ENCODE measurements at regions not wholly inside any gene's neighbourhood (a gene's known extent, or its start where the extent isn't known, plus 50 kb on each side); places are given as distances from the start of the nearest gene placed in this dataset.

- no peaks in the 10 kb centered on the region for H3K9me3 Mint-ChIP-seq
- no peaks in the 10 kb centered on the region for H3K36me3 Mint-ChIP-seq (ENCODE audit: low read depth)
- no peak for DNase-seq
- H3K4me3 Mint-ChIP-seq = no peak overlapping the region
- ChIA-PET POLR2A (no interaction called here), CTCF (no interaction called here)
- no peak for TF ChIP-seq CTCF (IDR thresholded peaks at IDR 0.05)
- H3K27ac Mint-ChIP-seq = no peak overlapping the region
- ATAC-seq = no peak
- intact Hi-C loops (cut with micrococcal nuclease) = no loop called here
- H3K27me3 Mint-ChIP-seq = peaks cover 2% of the 10 kb centered on the region
- H3K4me1 Mint-ChIP-seq (ENCODE audit: low read depth) = no peaks in the 10 kb centered on the region
Measured at GRCh38 chr9:663541-663940, 178.0 kb upstream of the DMRT1 start.

- Mint-ChIP-seq H3K36me3 (ENCODE audit: low read depth) (no peaks in the 10 kb centered on the region), H3K4me3 (no peak overlapping the region), H3K27ac (no peak overlapping the region), H3K4me1 (ENCODE audit: low read depth) (no peaks in the 10 kb centered on the region), H3K27me3 (peaks cover 2% of the 10 kb centered on the region), H3K9me3 (peaks cover 10% of the 10 kb centered on the region)
- no peak for DNase-seq
- TF ChIP-seq CTCF (IDR thresholded peaks at IDR 0.05) = no peak
- intact Hi-C loops (cut with micrococcal nuclease) = no loop called here
- ChIA-PET CTCF (no interaction called here), POLR2A (no interaction called here)
- no peak for ATAC-seq
Measured at GRCh38 chr9:665296-665695, 176.2 kb upstream of the DMRT1 start.

- no peak for TF ChIP-seq CTCF (IDR thresholded peaks at IDR 0.05)
- ChIA-PET CTCF (interaction anchor here (1.3 kb wide), 1 partner anchor 23 kb away, joined by 3 read pairs; no protein-coding TSS in a partner anchor), POLR2A (no interaction called here)
- H3K27me3 Mint-ChIP-seq = peaks cover 5% of the 10 kb centered on the region
- no peak overlapping the region for H3K27ac Mint-ChIP-seq
- DNase-seq (no peak), ATAC-seq (no peak)
- peaks cover 11% of the 10 kb centered on the region for H3K4me1 Mint-ChIP-seq (ENCODE audit: low read depth)
- H3K36me3 Mint-ChIP-seq (ENCODE audit: low read depth) = no peaks in the 10 kb centered on the region
- H3K4me3 Mint-ChIP-seq = no peak overlapping the region
- intact Hi-C loops (cut with micrococcal nuclease) = no loop called here
- H3K9me3 Mint-ChIP-seq = peaks cover 10% of the 10 kb centered on the region
Measured at GRCh38 chr9:671997-672396, 169.5 kb upstream of the DMRT1 start.

DNA sequence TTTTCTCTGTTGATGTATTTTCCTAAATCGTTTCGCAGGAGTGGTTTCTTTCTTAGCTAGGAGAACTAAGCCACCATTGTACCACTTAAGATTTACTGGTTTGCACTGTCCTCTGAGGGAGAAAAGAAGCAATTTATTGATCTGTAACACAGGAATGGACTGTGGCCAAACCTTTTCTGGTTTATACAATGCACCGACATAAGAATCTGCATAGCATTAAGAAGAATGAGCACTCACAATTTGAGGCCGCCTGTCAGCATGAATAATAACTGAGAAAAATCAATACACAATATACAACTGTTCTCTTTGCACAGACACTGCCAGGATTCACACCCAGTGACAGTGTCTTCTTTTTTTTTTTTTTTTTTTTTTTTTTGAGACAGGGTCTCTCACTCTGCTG is 168.6 kb upstream of the DMRT1 start:
- ChIA-PET CTCF (no interaction called here), POLR2A (no interaction called here)
- intact Hi-C loops (cut with micrococcal nuclease) = no loop called here
- H3K4me1 Mint-ChIP-seq (ENCODE audit: low read depth) = peaks cover 20% of the 10 kb centered on the region
- H3K36me3 Mint-ChIP-seq (ENCODE audit: low read depth) = no peaks in the 10 kb centered on the region
- H3K27me3 Mint-ChIP-seq = peaks cover 3% of the 10 kb centered on the region
- no peak for DNase-seq
- H3K27ac Mint-ChIP-seq = no peak overlapping the region
- ATAC-seq = no peak
- TF ChIP-seq CTCF (IDR thresholded peaks at IDR 0.05) = no peak
- peaks cover 10% of the 10 kb centered on the region for H3K9me3 Mint-ChIP-seq
- no peak overlapping the region for H3K4me3 Mint-ChIP-seq

DNA sequence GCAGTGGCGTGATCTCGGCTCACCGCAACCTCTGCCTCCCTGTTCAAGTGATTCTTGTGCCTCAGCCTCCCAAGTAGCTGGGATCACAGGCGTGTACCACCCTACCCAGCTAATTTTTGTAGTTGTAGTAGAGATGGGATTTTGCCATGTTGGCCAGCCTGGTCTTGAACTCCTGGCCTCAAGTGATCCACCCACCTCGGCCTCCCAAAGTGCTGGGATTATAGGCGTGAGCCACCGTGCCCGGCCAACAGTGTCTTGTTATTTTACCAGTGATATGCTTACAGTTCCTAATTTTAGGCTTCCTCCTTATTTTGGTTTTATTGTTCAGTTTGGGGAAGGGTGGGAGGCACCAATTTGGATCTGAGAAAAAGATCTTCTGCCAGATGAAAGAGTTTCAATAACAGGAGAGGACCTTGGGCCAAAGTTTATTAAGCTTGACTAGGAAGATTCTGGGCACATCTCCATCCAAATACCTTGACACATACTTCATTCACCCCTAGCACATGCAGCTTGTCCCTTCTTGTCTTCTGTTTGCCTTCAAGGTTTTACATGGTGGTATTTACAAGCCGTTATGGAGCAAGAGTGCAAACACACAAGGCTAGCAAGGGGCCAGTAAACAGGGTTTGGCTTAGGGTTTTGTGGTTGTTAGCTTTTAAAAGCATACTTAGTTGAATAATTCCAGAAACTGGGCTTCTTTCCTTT is 168.1 kb upstream of the DMRT1 start:
- DNase-seq (no peak), ATAC-seq (no peak)
- H3K27ac Mint-ChIP-seq = no peak overlapping the region
- H3K27me3 Mint-ChIP-seq = peaks cover 3% of the 10 kb centered on the region
- H3K9me3 Mint-ChIP-seq = peaks cover 10% of the 10 kb centered on the region
- intact Hi-C loops (cut with micrococcal nuclease) = no loop called here
- H3K4me3 Mint-ChIP-seq = no peak overlapping the region
- no peaks in the 10 kb centered on the region for H3K36me3 Mint-ChIP-seq (ENCODE audit: low read depth)
- H3K4me1 Mint-ChIP-seq (ENCODE audit: low read depth) = peaks cover 23% of the 10 kb centered on the region
- ChIA-PET POLR2A (interaction anchor here (0.9 kb wide), 1 partner anchor 100 kb away, joined by 3 read pairs; no protein-coding TSS in a partner anchor), CTCF (no interaction called here)
- TF ChIP-seq CTCF (IDR thresholded peaks at IDR 0.05) = no peak

Measured in activated CD8-positive, alpha-beta T cell treated with anti-CD3 and anti-CD28 coated beads for 36 hours (primary cell).